ENCODE measurements at regions not wholly inside any gene's neighbourhood (a gene's known extent, or its start where the extent isn't known, plus 50 kb on each side); places are given as distances from the start of the nearest gene placed in this dataset.
"Not testable (repeated sequence)": the region's sequence is repeated elsewhere in the genome, so short reads cannot be mapped to it uniquely, and the experiment has no call there.

DNA sequence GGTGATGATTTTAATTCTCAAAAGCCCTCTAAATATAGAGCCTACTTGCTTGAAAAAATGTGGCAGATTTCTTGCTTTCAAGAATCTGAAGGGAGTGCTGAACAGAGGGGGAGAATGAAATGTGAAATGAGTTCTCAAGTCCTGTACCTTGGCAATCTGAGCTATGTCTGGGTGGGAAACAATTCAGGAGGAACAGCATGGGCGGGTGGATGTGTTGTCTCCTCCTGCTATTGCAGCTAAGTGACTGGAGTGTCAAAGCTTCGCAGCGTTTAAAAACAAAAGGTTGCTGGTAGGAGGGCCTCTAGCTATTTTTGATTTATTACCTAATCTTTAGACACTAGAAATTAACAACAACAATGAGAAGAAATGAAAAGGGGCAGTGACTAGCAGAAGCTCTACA lies 102.5 kb upstream of the ARG1 start:
- no peak for DNase-seq (ENCODE audit: low spot score)
- in situ Hi-C loops (cut with MboI; ENCODE audit: low pct_unique_long_range_greater_than_20kb, low sequenced_read_pairs, unreplicated experiment): no loop called here

DNA sequence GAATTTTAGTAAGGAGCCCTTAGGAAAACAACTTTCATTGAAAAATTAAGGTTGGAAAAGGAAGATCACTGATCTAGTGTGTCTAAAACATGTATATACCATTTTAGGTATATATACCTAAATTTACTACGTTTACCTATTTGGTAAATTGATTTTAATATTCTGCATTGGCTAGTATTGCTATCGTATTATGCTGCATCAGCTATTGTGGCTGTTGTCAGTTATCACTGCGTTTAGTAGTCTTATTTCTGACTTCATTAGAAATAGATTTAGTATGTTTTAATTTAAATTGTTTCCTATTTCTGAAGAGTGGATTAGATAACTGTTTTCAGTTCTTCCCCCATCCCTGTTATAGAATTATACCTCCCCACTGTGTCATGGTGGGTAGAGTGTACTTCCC lies 101.7 kb upstream of the ARG1 start:
- DNase-seq (ENCODE audit: low spot score): no peak
- TF ChIP-seq, protein P1, sequence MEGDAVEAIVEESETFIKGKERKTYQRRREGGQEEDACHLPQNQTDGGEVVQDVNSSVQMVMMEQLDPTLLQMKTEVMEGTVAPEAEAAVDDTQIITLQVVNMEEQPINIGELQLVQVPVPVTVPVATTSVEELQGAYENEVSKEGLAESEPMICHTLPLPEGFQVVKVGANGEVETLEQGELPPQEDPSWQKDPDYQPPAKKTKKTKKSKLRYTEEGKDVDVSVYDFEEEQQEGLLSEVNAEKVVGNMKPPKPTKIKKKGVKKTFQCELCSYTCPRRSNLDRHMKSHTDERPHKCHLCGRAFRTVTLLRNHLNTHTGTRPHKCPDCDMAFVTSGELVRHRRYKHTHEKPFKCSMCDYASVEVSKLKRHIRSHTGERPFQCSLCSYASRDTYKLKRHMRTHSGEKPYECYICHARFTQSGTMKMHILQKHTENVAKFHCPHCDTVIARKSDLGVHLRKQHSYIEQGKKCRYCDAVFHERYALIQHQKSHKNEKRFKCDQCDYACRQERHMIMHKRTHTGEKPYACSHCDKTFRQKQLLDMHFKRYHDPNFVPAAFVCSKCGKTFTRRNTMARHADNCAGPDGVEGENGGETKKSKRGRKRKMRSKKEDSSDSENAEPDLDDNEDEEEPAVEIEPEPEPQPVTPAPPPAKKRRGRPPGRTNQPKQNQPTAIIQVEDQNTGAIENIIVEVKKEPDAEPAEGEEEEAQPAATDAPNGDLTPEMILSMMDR (IDR thresholded peaks at IDR 0.05; ENCODE audit: extremely low read depth, insufficient read depth, missing control alignments): no peak
- in situ Hi-C loops (cut with MboI; ENCODE audit: low pct_unique_long_range_greater_than_20kb, low sequenced_read_pairs, unreplicated experiment): no loop called here

More for the DNA sequence above, 102.5 kb upstream of the ARG1 start:
- TF ChIP-seq, protein P1 (IDR thresholded peaks at IDR 0.05; ENCODE audit: extremely low read depth, insufficient read depth, missing control alignments): no peak

DNA sequence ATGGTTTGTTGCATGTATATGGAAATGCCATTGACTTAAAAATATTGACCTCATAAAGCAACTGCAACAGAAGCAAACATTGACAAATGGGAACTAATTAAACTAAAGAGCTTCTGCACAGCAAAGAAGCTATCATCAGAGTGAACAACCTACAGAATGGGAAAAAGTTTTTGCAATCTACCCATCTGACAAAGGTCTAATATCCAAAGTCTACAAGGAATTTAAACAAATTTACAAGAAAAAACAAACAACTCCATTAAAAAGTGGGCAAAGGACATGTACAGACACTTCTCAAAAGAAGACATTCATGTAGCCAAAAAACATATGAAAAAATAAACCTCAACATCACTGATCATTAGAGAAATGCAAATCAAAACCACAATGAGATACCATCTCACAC lies 99.7 kb upstream of the ARG1 start:
- in situ Hi-C loops (cut with MboI; ENCODE audit: low pct_unique_long_range_greater_than_20kb, low sequenced_read_pairs, unreplicated experiment); DNase-seq (ENCODE audit: low spot score): not testable (repeated sequence)

DNA sequence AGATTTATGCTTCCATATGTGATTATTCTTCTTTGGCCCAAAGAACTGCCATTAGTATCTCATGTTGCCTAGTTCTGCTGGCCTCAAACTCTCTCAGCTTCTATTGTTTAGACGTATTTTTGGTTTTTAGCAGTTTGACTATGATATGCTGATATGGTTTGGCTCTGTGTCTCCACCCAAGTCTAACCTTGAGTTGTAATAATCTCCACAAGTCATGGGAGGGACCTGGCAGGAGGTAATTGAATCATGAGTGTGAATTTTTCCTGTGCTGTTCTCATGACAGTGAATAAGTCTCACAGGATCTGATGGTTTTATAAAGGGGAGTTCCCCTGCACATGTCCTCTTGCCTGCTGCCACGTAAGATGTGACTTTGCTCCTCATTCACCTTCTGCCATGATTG lies 96.7 kb upstream of the ARG1 start:
- TF ChIP-seq, protein P1 (IDR thresholded peaks at IDR 0.05; ENCODE audit: extremely low read depth, insufficient read depth, missing control alignments): no peak
- DNase-seq (ENCODE audit: low spot score): no peak
- in situ Hi-C loops (cut with MboI; ENCODE audit: low pct_unique_long_range_greater_than_20kb, low sequenced_read_pairs, unreplicated experiment): no loop called here

DNA sequence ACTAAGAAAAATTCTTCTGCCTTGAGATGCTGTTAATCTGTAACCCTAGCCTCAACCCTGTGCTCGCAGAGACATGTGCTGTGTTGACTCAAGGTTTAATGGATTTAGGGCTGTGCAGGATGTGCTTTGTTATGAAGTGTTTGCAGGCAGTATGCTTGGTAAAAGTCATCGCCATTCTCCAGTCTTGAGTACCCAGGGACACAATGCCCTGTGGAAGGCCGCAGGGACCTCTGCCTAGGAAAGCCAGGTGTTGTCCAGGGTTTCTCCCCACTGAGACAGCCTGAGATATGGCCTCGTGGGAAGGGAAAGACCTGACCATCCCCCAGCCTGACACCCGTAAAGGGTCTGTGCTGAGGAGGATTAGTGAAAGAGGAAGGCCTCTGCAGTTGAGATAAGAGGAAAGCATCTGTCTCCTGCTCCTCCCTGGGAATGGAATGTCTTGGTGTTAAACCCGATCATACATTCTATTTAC lies 94.2 kb upstream of the ARG1 start:
- DNase-seq (ENCODE audit: low spot score); in situ Hi-C loops (cut with MboI; ENCODE audit: low pct_unique_long_range_greater_than_20kb, low sequenced_read_pairs, unreplicated experiment): not testable (repeated sequence)

DNA sequence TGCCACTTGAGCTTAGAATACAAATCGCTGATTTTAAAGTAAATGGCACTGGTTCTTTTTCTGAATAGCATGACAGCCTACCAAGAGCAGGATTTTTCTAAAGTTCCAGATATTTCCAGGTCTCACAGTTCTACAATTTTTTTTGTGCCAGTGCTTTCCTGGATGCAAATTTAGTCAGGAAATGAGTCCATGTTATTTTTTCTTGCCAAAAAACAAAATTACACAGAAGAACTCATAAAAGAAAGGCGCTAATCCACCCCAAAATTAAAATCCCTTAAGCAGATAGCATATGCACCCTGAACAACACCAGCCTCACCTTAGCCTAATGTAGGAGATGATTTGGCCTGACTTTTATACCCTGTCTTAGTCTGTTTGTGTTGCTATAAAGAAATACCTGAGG lies 86.4 kb upstream of the ARG1 start:
- DNase-seq (ENCODE audit: low spot score): no peak
- TF ChIP-seq, protein P1 (IDR thresholded peaks at IDR 0.05; ENCODE audit: extremely low read depth, insufficient read depth, missing control alignments): no peak
- in situ Hi-C loops (cut with MboI; ENCODE audit: low pct_unique_long_range_greater_than_20kb, low sequenced_read_pairs, unreplicated experiment): no loop called here

DNA sequence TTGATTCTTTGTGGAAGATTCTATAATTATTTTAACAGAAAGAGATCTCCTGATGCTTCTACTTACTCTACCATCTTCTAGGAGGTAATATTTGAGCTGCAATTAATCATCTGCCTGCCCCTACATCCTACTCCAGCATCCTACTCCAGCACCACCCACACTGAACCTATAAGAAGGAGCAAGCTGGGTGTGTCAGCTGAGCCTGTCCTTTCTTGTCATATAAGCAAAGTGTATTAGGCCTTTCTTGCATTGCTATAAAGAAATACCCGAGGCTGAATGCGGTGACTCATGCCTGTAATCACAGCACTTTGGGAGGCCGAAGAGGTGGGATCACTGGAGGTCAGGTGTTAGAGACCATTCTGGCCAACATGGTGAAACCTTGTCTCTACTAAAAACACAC lies 84.2 kb upstream of the ARG1 start:
- no peak for DNase-seq (ENCODE audit: low spot score)
- in situ Hi-C loops (cut with MboI; ENCODE audit: low pct_unique_long_range_greater_than_20kb, low sequenced_read_pairs, unreplicated experiment): no loop called here
- TF ChIP-seq, protein P1 (IDR thresholded peaks at IDR 0.05; ENCODE audit: extremely low read depth, insufficient read depth, missing control alignments): no peak

DNA sequence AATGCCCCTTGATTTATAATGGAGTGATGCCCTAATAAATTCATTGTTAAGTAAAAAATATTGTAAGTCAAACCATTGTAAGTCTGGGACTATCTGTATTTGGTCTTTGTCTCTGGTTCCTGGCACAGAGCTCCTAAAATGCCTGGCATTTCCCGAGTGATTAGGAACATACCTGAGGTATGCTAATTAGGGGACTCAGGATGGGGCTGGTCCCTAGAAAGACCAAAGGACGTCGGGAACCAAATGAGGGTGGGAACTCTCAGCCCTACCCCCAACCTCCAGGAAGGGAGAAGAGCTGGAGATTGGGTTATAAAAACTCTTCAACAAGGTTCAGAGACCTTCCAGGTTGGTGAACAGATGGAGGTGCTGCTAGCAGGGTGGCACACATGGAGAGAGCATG lies 82.6 kb upstream of the ARG1 start:
- DNase-seq (ENCODE audit: low spot score): no peak
- in situ Hi-C loops (cut with MboI; ENCODE audit: low pct_unique_long_range_greater_than_20kb, low sequenced_read_pairs, unreplicated experiment): no loop called here
- TF ChIP-seq, protein P1 (IDR thresholded peaks at IDR 0.05; ENCODE audit: extremely low read depth, insufficient read depth, missing control alignments): no peak
